Activated CD4-positive, alpha-beta T cell treated with anti-CD3 and anti-CD28 coated beads for 36 hours (primary cell): ENCODE measurements at regions not wholly inside any gene's neighbourhood (a gene's known extent, or its start where the extent isn't known, plus 50 kb on each side); places are given as distances from the start of the nearest gene placed in this dataset.

Source experiments
- ATAC-seq: fragments of 200-7000 bp; cut with Tn5 transposase; one replicate; pipeline ENCODE4 v1.10.0; 2021; ENCODE audit warnings: mild to moderate bottlenecking, moderate library complexity
- CTCF ChIA-PET: fragments of 350-600 bp; sonication (Branson Sonifier 250); formaldehyde crosslinking; loops from one replicate; lab custom pipeline; 2021; ENCODE audit warnings: antibody characterized with exemption; lab: Charles Lee
- POLR2A ChIA-PET: fragments of 350-600 bp; sonication (Branson Sonifier 250); formaldehyde crosslinking; loops from one replicate; lab custom pipeline; 2021; ENCODE audit warnings: antibody characterized with exemption, inconsistent platforms; lab: Charles Lee
- DNase-seq: peaks from one replicate; pipeline ENCODE4 v3.0.0-alpha.2; 2020
- H3K27ac Mint-ChIP-seq: one replicate; pipeline ENCODE4 v1.8.0; 2021; ENCODE audit warnings: mixed read lengths
- H3K27me3 Mint-ChIP-seq: one replicate; pipeline ENCODE4 v1.8.0; 2021; ENCODE audit warnings: mixed read lengths
- H3K36me3 Mint-ChIP-seq: one replicate; pipeline ENCODE4 v1.8.0; 2021; ENCODE audit warnings: low read depth, mixed read lengths
- H3K4me1 Mint-ChIP-seq: one replicate; pipeline ENCODE4 v1.8.0; 2021; ENCODE audit warnings: mixed read lengths
- H3K4me3 Mint-ChIP-seq: one replicate; pipeline ENCODE4 v1.8.0; 2021; ENCODE audit warnings: mild to moderate bottlenecking, moderate library complexity, mixed read lengths
- H3K9me3 Mint-ChIP-seq: one replicate; pipeline ENCODE4 v1.8.0; 2021; ENCODE audit warnings: low read depth, mixed read lengths
- intact Hi-C, 2 experiments: fragments of 100-400 bp; cut with DNase I in 1 of 2; cut with micrococcal nuclease in 1 of 2; formaldehyde crosslinking; loops; one replicate each; pipeline versions ENCODE4 v1.14.2 to v1.15.1; 2022 to 2024; cut with DNase I, micrococcal nuclease

- ChIA-PET POLR2A (no interaction called here), CTCF (no interaction called here)
- no peaks in the 10 kb centered on the region for H3K4me1 Mint-ChIP-seq
- H3K9me3 Mint-ChIP-seq, result no peaks in the 10 kb centered on the region
- no peak for ATAC-seq
- H3K4me3 Mint-ChIP-seq, result no peak overlapping the region
- no peaks in the 10 kb centered on the region for H3K36me3 Mint-ChIP-seq
- DNase-seq, result no peak
- peaks cover 5% of the 10 kb centered on the region for H3K27me3 Mint-ChIP-seq
- H3K27ac Mint-ChIP-seq, result no peak overlapping the region
- intact Hi-C loops, result no loop called here
These were observed 214.3 kb upstream of the CDYL start for GRCh38 chr6:4561773-4562400.

GRCh38 chr6:4561078-4561435 lies 215.1 kb upstream of the CDYL start:
- POLR2A ChIA-PET, result no interaction called here
- intact Hi-C loops, result no loop called here
- no peaks in the 10 kb centered on the region for H3K4me1 Mint-ChIP-seq
- H3K36me3 Mint-ChIP-seq, result no peaks in the 10 kb centered on the region
- DNase-seq (no peak), ATAC-seq (no peak)
- H3K9me3 Mint-ChIP-seq, result no peaks in the 10 kb centered on the region
- no peak overlapping the region for H3K27ac Mint-ChIP-seq
- H3K27me3 Mint-ChIP-seq, result peaks cover 3% of the 10 kb centered on the region
- CTCF ChIA-PET, result no interaction called here
- H3K4me3 Mint-ChIP-seq, result no peak overlapping the region

- no peak for ATAC-seq
- peaks cover 6% of the 10 kb centered on the region for H3K27me3 Mint-ChIP-seq
- no peaks in the 10 kb centered on the region for H3K9me3 Mint-ChIP-seq
- ChIA-PET POLR2A (no interaction called here), CTCF (no interaction called here)
- no peak overlapping the region for H3K27ac Mint-ChIP-seq
- no peaks in the 10 kb centered on the region for H3K36me3 Mint-ChIP-seq
- no peak overlapping the region for H3K4me3 Mint-ChIP-seq
- DNase-seq, result no peak
- intact Hi-C loops, result no loop called here
- H3K4me1 Mint-ChIP-seq, result no peaks in the 10 kb centered on the region
These were observed 215.8 kb upstream of the CDYL start for GRCh38 chr6:4560221-4561077.

GRCh38 chr6:4559281-4559875 lies 216.8 kb upstream of the CDYL start:
- no peak for DNase-seq
- Mint-ChIP-seq H3K4me3 (no peak overlapping the region), H3K4me1 (no peaks in the 10 kb centered on the region), H3K27ac (no peak overlapping the region), H3K9me3 (no peaks in the 10 kb centered on the region), H3K27me3 (peaks cover 9% of the 10 kb centered on the region), H3K36me3 (no peaks in the 10 kb centered on the region)
- ATAC-seq, result no peak
- intact Hi-C loops, result no loop called here
- ChIA-PET CTCF (no interaction called here), POLR2A (no interaction called here)

GRCh38 chr6:4554645-4555044 lies 221.6 kb upstream of the CDYL start:
- Mint-ChIP-seq H3K4me3 (no peak overlapping the region), H3K27me3 (peaks cover 22% of the 10 kb centered on the region), H3K9me3 (no peaks in the 10 kb centered on the region), H3K27ac (no peak overlapping the region), H3K4me1 (peaks cover 4% of the 10 kb centered on the region), H3K36me3 (no peaks in the 10 kb centered on the region)
- ChIA-PET CTCF (no interaction called here), POLR2A (no interaction called here)
- DNase-seq (no peak), ATAC-seq (no peak)
- intact Hi-C loops, result no loop called here

- Mint-ChIP-seq H3K4me1 (peaks cover 4% of the 10 kb centered on the region), H3K36me3 (no peaks in the 10 kb centered on the region), H3K27me3 (peaks cover 22% of the 10 kb centered on the region), H3K9me3 (no peaks in the 10 kb centered on the region), H3K27ac (no peak overlapping the region), H3K4me3 (no peak overlapping the region)
- ATAC-seq, result peak; percentile 74
- ChIA-PET POLR2A (no interaction called here), CTCF (no interaction called here)
- intact Hi-C loops, result no loop called here
- peak; percentile 27 for DNase-seq
These were observed 222.8 kb upstream of the CDYL start for GRCh38 chr6:4553387-4553786.

- H3K27ac Mint-ChIP-seq, result no peak overlapping the region
- H3K9me3 Mint-ChIP-seq, result no peaks in the 10 kb centered on the region
- intact Hi-C loops, result no loop called here
- DNase-seq, result peak; percentile 16
- peaks cover 16% of the 10 kb centered on the region for H3K27me3 Mint-ChIP-seq
- ATAC-seq, result no peak
- no peaks in the 10 kb centered on the region for H3K36me3 Mint-ChIP-seq
- no peak overlapping the region for H3K4me3 Mint-ChIP-seq
- H3K4me1 Mint-ChIP-seq, result peaks cover 4% of the 10 kb centered on the region
- POLR2A ChIA-PET, result no interaction called here
- CTCF ChIA-PET, result no interaction called here
These were observed 226.0 kb upstream of the CDYL start for GRCh38 chr6:4550227-4550597.

GRCh38 chr6:4549556-4550226 lies 226.5 kb upstream of the CDYL start:
- peaks cover 4% of the 10 kb centered on the region for H3K4me1 Mint-ChIP-seq
- peaks cover 13% of the 10 kb centered on the region for H3K27me3 Mint-ChIP-seq
- ChIA-PET POLR2A (no interaction called here), CTCF (no interaction called here)
- H3K27ac Mint-ChIP-seq, result no peak overlapping the region
- no peaks in the 10 kb centered on the region for H3K36me3 Mint-ChIP-seq
- ATAC-seq (no peak), DNase-seq (no peak)
- intact Hi-C loops, result no loop called here
- no peaks in the 10 kb centered on the region for H3K9me3 Mint-ChIP-seq
- no peak overlapping the region for H3K4me3 Mint-ChIP-seq

GRCh38 chr6:4545893-4546292 lies 230.3 kb upstream of the CDYL start:
- H3K27me3 Mint-ChIP-seq, result peaks cover 11% of the 10 kb centered on the region
- CTCF ChIA-PET, result no interaction called here
- no peaks in the 10 kb centered on the region for H3K4me1 Mint-ChIP-seq
- no peak overlapping the region for H3K27ac Mint-ChIP-seq
- ATAC-seq (no peak), DNase-seq (no peak)
- H3K36me3 Mint-ChIP-seq, result no peaks in the 10 kb centered on the region
- POLR2A ChIA-PET, result no interaction called here
- intact Hi-C loops, result no loop called here
- H3K4me3 Mint-ChIP-seq, result no peak overlapping the region
- H3K9me3 Mint-ChIP-seq, result no peaks in the 10 kb centered on the region

- ATAC-seq (no peak), DNase-seq (no peak)
- Mint-ChIP-seq H3K9me3 (no peaks in the 10 kb centered on the region), H3K27ac (no peak overlapping the region), H3K27me3 (peaks cover 9% of the 10 kb centered on the region), H3K4me1 (no peaks in the 10 kb centered on the region), H3K36me3 (no peaks in the 10 kb centered on the region), H3K4me3 (no peak overlapping the region)
- intact Hi-C loops, result loop anchor here in 1 of 2 experiments (5.0 kb wide), 1 partner anchor 529 kb away; no protein-coding TSS in a partner anchor
- ChIA-PET CTCF (no interaction called here), POLR2A (no interaction called here)
These were observed 232.6 kb upstream of the CDYL start for GRCh38 chr6:4543596-4543995.

- Mint-ChIP-seq H3K36me3 (no peaks in the 10 kb centered on the region), H3K9me3 (peaks cover 15% of the 10 kb centered on the region), H3K4me3 (no peak overlapping the region), H3K4me1 (no peaks in the 10 kb centered on the region), H3K27ac (no peak overlapping the region), H3K27me3 (peaks cover 20% of the 10 kb centered on the region)
- POLR2A ChIA-PET, result no interaction called here
- intact Hi-C loops, result no loop called here
- CTCF ChIA-PET, result no interaction called here
- ATAC-seq, result no peak
- DNase-seq, result no peak
These were observed 242.6 kb upstream of the CDYL start for GRCh38 chr6:4533576-4533975.
